Activated CD4-positive, alpha-beta T cell treated with anti-CD3 and anti-CD28 coated beads for 48 hours (primary cell): ENCODE measurements at regions not wholly inside any gene's neighbourhood (a gene's known extent, or its start where the extent isn't known, plus 50 kb on each side); places are given as distances from the start of the nearest gene placed in this dataset.
"Not testable (repeated sequence)": the region's sequence is repeated elsewhere in the genome, so short reads cannot be mapped to it uniquely, and the experiment has no call there.

ENCODE experiments used
- DNase-seq: peaks from one replicate; pipeline ENCODE4 v3.0.0-alpha.2; 2020

- no peak for DNase-seq
Observed at GRCh38 chr7:148515237-148515636, 75.3 kb upstream of the C7orf33 start.

- DNase-seq: no peak
Observed at GRCh38 chr7:148515728-148516695, 74.6 kb upstream of the C7orf33 start.

DNA sequence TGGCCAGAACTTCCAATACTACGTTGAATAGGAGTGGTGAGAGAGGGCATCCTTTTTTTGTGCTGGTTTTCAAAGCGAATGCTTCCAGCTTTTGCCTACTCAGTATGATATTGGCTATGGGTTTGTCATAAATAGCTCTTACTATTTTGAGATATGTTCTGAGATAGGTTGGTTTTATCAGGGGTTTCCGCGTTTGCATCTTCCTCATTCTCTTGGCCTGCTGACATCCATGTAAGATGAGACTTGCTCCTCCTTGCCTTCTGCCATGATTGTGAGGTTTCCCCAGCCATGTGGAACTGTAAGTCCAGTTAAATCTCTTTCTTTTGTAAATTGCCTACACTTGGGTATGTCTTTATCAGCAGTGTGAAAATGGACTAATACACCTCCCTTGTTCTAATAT, 71.2 kb upstream of the C7orf33 start:
- DNase-seq: not testable (repeated sequence)

GRCh38 chr7:148521271-148521670, 69.3 kb upstream of the C7orf33 start:
- no peak for DNase-seq

DNA sequence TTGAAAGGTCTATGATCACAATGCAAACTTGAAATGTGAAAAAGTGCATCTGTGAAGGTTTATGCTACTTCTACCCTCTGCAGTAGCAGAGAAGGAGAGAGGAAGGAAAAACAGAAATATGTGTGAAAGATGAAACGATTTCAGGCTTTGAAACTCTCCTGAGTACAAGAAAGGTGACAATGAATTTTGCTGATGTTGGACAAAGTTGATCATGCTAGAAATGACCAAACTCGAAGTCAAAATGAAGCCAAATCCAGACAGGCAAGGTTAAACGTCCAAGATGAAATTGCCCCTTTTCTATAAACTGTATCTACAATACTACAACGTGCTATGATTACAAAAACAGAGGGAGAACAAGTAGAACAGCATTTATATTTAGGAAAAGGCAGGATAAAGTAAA, 67.0 kb upstream of the C7orf33 start:
- no peak for DNase-seq

DNA sequence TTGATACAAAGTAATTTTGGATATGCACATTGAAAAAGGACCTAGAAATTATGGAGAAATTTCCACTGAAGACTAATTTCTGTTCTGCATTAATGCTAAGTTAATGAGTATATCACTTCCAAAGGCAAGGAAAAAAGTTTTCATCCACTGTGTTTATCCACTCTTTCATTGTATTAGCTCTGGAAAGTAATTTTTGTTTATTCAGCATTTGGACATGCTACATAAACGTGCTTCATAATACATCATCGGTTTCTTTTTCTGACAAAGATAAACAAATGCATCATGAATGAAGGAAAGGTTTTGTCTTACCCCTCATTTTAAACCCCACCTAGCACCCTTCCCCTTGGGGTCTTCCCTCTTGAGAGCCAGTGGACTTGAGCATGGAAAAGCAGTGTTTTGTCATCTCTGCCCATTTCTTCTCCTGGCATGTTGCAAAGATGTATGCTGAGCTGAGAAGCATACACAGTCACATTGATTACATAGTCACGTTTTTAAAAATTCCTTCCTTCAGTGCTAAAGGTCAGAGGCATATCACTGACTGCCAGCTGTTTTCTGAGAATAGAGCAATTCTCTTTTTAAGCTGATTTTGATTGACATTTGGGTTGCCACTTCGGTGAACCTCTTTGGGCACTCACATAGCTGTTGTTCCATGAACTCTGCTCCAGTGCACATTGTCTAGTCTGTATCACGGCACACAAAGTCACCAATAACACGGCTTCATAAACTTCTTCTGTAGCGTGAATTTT, 65.9 kb upstream of the C7orf33 start:
- no peak for DNase-seq

GRCh38 chr7:148527717-148528168, 62.8 kb upstream of the C7orf33 start:
- DNase-seq: peak; percentile 95

DNA sequence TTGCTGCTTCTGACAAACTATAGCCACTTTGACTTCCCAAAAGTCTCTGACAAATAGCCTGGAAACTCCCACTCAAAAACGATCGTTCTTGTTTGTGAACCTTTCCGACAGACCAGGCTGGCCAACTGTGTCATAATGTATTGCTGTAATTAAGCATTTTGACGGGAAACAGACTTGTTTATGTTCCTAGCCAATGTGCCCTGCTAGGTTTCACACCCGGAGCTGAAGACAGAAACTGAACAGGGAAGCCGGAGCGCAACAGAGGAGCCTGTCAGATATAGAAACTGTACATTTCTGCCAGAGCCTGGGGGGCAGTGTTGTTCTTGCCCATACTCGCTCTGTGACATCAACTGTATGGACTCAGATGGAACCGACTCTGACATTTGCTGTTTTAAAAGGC, 55.3 kb upstream of the C7orf33 start:
- DNase-seq: peak; percentile 60

- DNase-seq: no peak
Observed at GRCh38 chr7:148537435-148537834, 53.1 kb upstream of the C7orf33 start.

DNA sequence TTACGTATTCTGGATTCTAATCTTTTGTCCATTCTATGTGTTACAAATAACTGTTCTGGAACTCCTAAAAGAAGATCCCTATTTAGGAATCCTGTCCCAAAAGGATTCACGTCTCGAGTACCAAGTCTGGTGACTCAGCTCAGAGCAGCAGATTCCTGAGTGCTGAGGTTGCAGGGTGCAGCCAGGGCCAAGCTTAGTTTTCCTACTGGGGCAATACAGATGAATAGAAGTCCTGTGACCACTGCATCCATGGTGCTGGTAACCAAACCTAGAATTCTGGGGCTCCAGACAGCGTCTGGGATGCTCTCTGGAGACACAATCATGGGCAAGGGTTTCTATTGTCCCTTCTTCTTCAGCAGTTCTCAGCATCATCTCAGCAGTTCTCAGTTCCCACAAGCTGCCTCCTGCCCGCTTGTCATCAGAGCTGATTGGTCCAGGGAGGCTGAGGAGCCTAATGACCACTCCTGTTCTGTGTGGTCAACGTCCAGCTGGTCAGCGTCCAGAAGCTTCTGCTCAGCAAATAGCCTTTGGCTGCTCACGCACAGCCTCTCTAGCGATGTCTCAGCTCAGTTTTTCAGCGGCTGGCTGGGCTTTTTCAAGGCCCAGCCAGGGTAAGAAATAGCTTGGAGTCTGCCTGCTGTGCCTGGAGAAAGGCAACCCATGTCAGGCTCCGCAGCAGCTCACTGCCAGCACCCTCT, 50.4 kb upstream of the C7orf33 start:
- DNase-seq: no peak
